ENCODE measurements at regions not wholly inside any gene's neighbourhood (a gene's known extent, or its start where the extent isn't known, plus 50 kb on each side); places are given as distances from the start of the nearest gene placed in this dataset.

- peak; percentile 53 for DNase-seq
- intact Hi-C loops (cut with micrococcal nuclease; ENCODE audit: unreplicated experiment), result loop anchor here (10.0 kb wide), 1 partner anchor 65 kb away; no protein-coding TSS in a partner anchor
- Mint-ChIP-seq H3K36me3 (ENCODE audit: insufficient read depth, unreplicated experiment) (no peaks in the 10 kb centered on the region), H3K9me3 (ENCODE audit: low read depth, unreplicated experiment) (peaks cover 2% of the 10 kb centered on the region), H3K4me1 (ENCODE audit: low read depth, unreplicated experiment) (peaks cover 21% of the 10 kb centered on the region), H3K4me3 (ENCODE audit: low read depth, unreplicated experiment) (no peak overlapping the region), H3K27ac (ENCODE audit: unreplicated experiment) (peak overlapping the region; percentile 18), H3K27me3 (ENCODE audit: unreplicated experiment) (no peaks in the 10 kb centered on the region)
- CTCF ChIA-PET, result no interaction called here
- BruUV-seq (replicated peaks), result no TSS peak
- no peak for TF ChIP-seq CTCF (IDR thresholded peaks at IDR 0.05; ENCODE audit: unreplicated experiment)
Measured at GRCh38 chr18:73719611-73720010, 428.0 kb downstream of the FBXO15 start.

- intact Hi-C loops (cut with micrococcal nuclease; ENCODE audit: unreplicated experiment), result loop anchor here (10.0 kb wide), 1 partner anchor 63 kb away; no protein-coding TSS in a partner anchor
- Mint-ChIP-seq H3K9me3 (ENCODE audit: low read depth, unreplicated experiment) (peaks cover 3% of the 10 kb centered on the region), H3K27ac (ENCODE audit: unreplicated experiment) (peak overlapping the region; percentile 50), H3K36me3 (ENCODE audit: insufficient read depth, unreplicated experiment) (no peaks in the 10 kb centered on the region), H3K4me1 (ENCODE audit: low read depth, unreplicated experiment) (peaks cover 21% of the 10 kb centered on the region), H3K4me3 (ENCODE audit: low read depth, unreplicated experiment) (no peak overlapping the region), H3K27me3 (ENCODE audit: unreplicated experiment) (no peaks in the 10 kb centered on the region)
- CTCF ChIA-PET, result no interaction called here
- DNase-seq, result no peak
- TF ChIP-seq CTCF (IDR thresholded peaks at IDR 0.05; ENCODE audit: unreplicated experiment), result no peak
- BruUV-seq (replicated peaks), result no TSS peak
Measured at GRCh38 chr18:73717570-73717969, 430.1 kb downstream of the FBXO15 start.

- Mint-ChIP-seq H3K36me3 (ENCODE audit: insufficient read depth, unreplicated experiment) (no peaks in the 10 kb centered on the region), H3K4me3 (ENCODE audit: low read depth, unreplicated experiment) (no peak overlapping the region), H3K27ac (ENCODE audit: unreplicated experiment) (no peak overlapping the region), H3K4me1 (ENCODE audit: low read depth, unreplicated experiment) (peaks cover 21% of the 10 kb centered on the region), H3K27me3 (ENCODE audit: unreplicated experiment) (no peaks in the 10 kb centered on the region), H3K9me3 (ENCODE audit: low read depth, unreplicated experiment) (peaks cover 8% of the 10 kb centered on the region)
- intact Hi-C loops (cut with micrococcal nuclease; ENCODE audit: unreplicated experiment), result loop anchor here (10.0 kb wide), 1 partner anchor 60 kb away; no protein-coding TSS in a partner anchor
- DNase-seq, result no peak
- BruUV-seq (replicated peaks), result no TSS peak
- TF ChIP-seq CTCF (IDR thresholded peaks at IDR 0.05; ENCODE audit: unreplicated experiment), result no peak
- CTCF ChIA-PET, result no interaction called here
Measured at GRCh38 chr18:73715210-73715670, 432.4 kb downstream of the FBXO15 start.

GRCh38 chr18:73714466-73714865 is 433.2 kb downstream of the FBXO15 start:
- H3K27me3 Mint-ChIP-seq (ENCODE audit: unreplicated experiment), result no peaks in the 10 kb centered on the region
- H3K27ac Mint-ChIP-seq (ENCODE audit: unreplicated experiment), result no peak overlapping the region
- DNase-seq, result no peak
- BruUV-seq (replicated peaks), result no TSS peak
- H3K36me3 Mint-ChIP-seq (ENCODE audit: insufficient read depth, unreplicated experiment), result no peaks in the 10 kb centered on the region
- TF ChIP-seq CTCF (IDR thresholded peaks at IDR 0.05; ENCODE audit: unreplicated experiment), result no peak
- no peak overlapping the region for H3K4me3 Mint-ChIP-seq (ENCODE audit: low read depth, unreplicated experiment)
- peaks cover 13% of the 10 kb centered on the region for H3K4me1 Mint-ChIP-seq (ENCODE audit: low read depth, unreplicated experiment)
- H3K9me3 Mint-ChIP-seq (ENCODE audit: low read depth, unreplicated experiment), result peaks cover 8% of the 10 kb centered on the region
- intact Hi-C loops (cut with micrococcal nuclease; ENCODE audit: unreplicated experiment), result loop anchor here (10.0 kb wide), 1 partner anchor 60 kb away; no protein-coding TSS in a partner anchor
- CTCF ChIA-PET, result no interaction called here

Measured in Calu3 (cell line).